NCI-H1694 treated with DMSO at 0.1 percent for 48 hours (cell line): ENCODE measurements at regions not wholly inside any gene's neighbourhood (a gene's known extent, or its start where the extent isn't known, plus 50 kb on each side); places are given as distances from the start of the nearest gene placed in this dataset.
"Not testable (repeated sequence)": the region's sequence is repeated elsewhere in the genome, so short reads cannot be mapped to it uniquely, and the experiment has no call there.

ENCODE experiments used
- DNase-seq: peaks from one replicate; lab custom pipeline; 2025; lab: John Stamatoyannopoulos, UW

GRCh38 chr15:69862540-69862939, 235.2 kb downstream of the TLE3 start:
- no peak for DNase-seq

GRCh38 chr15:69863446-69863845, 234.3 kb downstream of the TLE3 start:
- no peak for DNase-seq

- DNase-seq = no peak
Observed at GRCh38 chr15:69865369-69865768, 232.3 kb downstream of the TLE3 start.

GRCh38 chr15:69868756-69869155, 229.0 kb downstream of the TLE3 start:
- DNase-seq = no peak

GRCh38 chr15:69869291-69869690, 228.4 kb downstream of the TLE3 start:
- DNase-seq = no peak

- no peak for DNase-seq
Observed at GRCh38 chr15:69869881-69870505, 227.7 kb downstream of the TLE3 start.

- DNase-seq = no peak
Observed at GRCh38 chr15:69871511-69872134, 226.1 kb downstream of the TLE3 start.

- DNase-seq = no peak
Observed at GRCh38 chr15:69873807-69874206, 223.9 kb downstream of the TLE3 start.

GRCh38 chr15:69874321-69874720, 223.4 kb downstream of the TLE3 start:
- DNase-seq = no peak

GRCh38 chr15:69876064-69876940, 221.4 kb downstream of the TLE3 start:
- no peak for DNase-seq

- not testable (repeated sequence) for DNase-seq
Observed at GRCh38 chr15:69879963-69880362, 217.8 kb downstream of the TLE3 start.

- DNase-seq = no peak
Observed at GRCh38 chr15:69880571-69881301, 217.0 kb downstream of the TLE3 start.

- no peak for DNase-seq
Observed at GRCh38 chr15:69881302-69881670, 216.4 kb downstream of the TLE3 start.

GRCh38 chr15:69881766-69882165, 216.0 kb downstream of the TLE3 start:
- peak; percentile 31 for DNase-seq

GRCh38 chr15:69883306-69883705, 214.4 kb downstream of the TLE3 start:
- DNase-seq = no peak

GRCh38 chr15:69885173-69885955, 212.4 kb downstream of the TLE3 start:
- DNase-seq = no peak

GRCh38 chr15:69887009-69887408, 210.7 kb downstream of the TLE3 start:
- DNase-seq = no peak

- no peak for DNase-seq
Observed at GRCh38 chr15:69887553-69887952, 210.2 kb downstream of the TLE3 start.

- DNase-seq = no peak
Observed at GRCh38 chr15:69888406-69888805, 209.3 kb downstream of the TLE3 start.

- DNase-seq = no peak
Observed at GRCh38 chr15:69891070-69891536, 206.6 kb downstream of the TLE3 start.

GRCh38 chr15:69891606-69892005, 206.1 kb downstream of the TLE3 start:
- no peak for DNase-seq
